DOHH2 (cell line): ENCODE measurements at regions not wholly inside any gene's neighbourhood (a gene's known extent, or its start where the extent isn't known, plus 50 kb on each side); places are given as distances from the start of the nearest gene placed in this dataset.

Experiments used
- EZH2phosphoT487 ChIP-seq: fragments of 200-600 bp; sonication (generic); IDR thresholded peaks from 2 replicates; pipeline ENCODE4 v1.6.1; 2017; ENCODE audit warnings: borderline replicate concordance, mild to moderate bottlenecking, antibody characterized with exemption, low read length, moderate library complexity, mixed read lengths
- TF ChIP-seq, protein P1 (sequence below): fragments of 200-600 bp; sonication (generic); IDR thresholded peaks from one replicate; pipeline ENCODE4 v1.5.1; 2014; ENCODE audit warnings: antibody characterized with exemption, mild to moderate bottlenecking, low read depth, low read length; ENCODE audit not compliant: poor library complexity, severe bottlenecking

- TF ChIP-seq, protein P1, sequence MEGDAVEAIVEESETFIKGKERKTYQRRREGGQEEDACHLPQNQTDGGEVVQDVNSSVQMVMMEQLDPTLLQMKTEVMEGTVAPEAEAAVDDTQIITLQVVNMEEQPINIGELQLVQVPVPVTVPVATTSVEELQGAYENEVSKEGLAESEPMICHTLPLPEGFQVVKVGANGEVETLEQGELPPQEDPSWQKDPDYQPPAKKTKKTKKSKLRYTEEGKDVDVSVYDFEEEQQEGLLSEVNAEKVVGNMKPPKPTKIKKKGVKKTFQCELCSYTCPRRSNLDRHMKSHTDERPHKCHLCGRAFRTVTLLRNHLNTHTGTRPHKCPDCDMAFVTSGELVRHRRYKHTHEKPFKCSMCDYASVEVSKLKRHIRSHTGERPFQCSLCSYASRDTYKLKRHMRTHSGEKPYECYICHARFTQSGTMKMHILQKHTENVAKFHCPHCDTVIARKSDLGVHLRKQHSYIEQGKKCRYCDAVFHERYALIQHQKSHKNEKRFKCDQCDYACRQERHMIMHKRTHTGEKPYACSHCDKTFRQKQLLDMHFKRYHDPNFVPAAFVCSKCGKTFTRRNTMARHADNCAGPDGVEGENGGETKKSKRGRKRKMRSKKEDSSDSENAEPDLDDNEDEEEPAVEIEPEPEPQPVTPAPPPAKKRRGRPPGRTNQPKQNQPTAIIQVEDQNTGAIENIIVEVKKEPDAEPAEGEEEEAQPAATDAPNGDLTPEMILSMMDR, result no peak
- TF ChIP-seq EZH2phosphoT487, result no peak
Observed at GRCh38 chr2:16275131-16275530, 334.8 kb downstream of the MYCN start.
